Transverse colon (tissue), 4 donors: ENCODE measurements at regions not wholly inside any gene's neighbourhood (a gene's known extent, or its start where the extent isn't known, plus 50 kb on each side); places are given as distances from the start of the nearest gene placed in this dataset.

ENCODE experiments used
- DNase-seq: peaks from one replicate; pipeline ENCODE4 v3.0.0-alpha.2; 2019
- H3K27ac ChIP-seq, 4 donors: fragments of 200-600 bp; sonication (generic); 2 replicates each; pipeline ENCODE4 v1.5.1; 2016 to 2018; ENCODE audit warnings: inconsistent platforms in 4 of 4
- H3K27me3 ChIP-seq: fragments of 200-600 bp; sonication (generic); 2 replicates; pipeline ENCODE4 v1.5.1; 2017; ENCODE audit warnings: inconsistent platforms
- H3K36me3 ChIP-seq, 4 donors: fragments of 200-600 bp; sonication (generic); 2 replicates each; pipeline ENCODE4 v1.5.1; 2017 to 2019; ENCODE audit warnings: inconsistent platforms in 4 of 4
- H3K4me1 ChIP-seq, 4 donors: fragments of 200-600 bp; sonication (generic); 2 replicates each; pipeline ENCODE4 v1.5.1; 2017 to 2020; ENCODE audit warnings: inconsistent platforms in 4 of 4
- H3K4me3 ChIP-seq, 4 donors: fragments of 200-600 bp; sonication (generic); 1 replicate in 1 of 4; 2 replicates in 3 of 4; pipeline versions ENCODE4 v1.5.1 to v1.6.1; 2017 to 2019; ENCODE audit warnings: inconsistent platforms in 4 of 4
- H3K9me3 ChIP-seq, 2 donors: fragments of 200-600 bp; sonication (generic); 2 replicates each; pipeline ENCODE4 v1.5.1; 2017 to 2019; ENCODE audit warnings: inconsistent platforms in 2 of 2
- CTCF ChIP-seq, 5 experiments: fragments of 200-600 bp in 3 of 5; fragments of 450-650 bp in 2 of 5; sonication (generic) in 3 of 5; IDR thresholded peaks; 1 replicate in 2 of 5; 2 replicates in 3 of 5; pipeline ENCODE4 v1.5.1; 2016 to 2017; ENCODE audit warnings: antibody characterized with exemption in 5 of 5, inconsistent platforms in 3 of 5, mild to moderate bottlenecking in 2 of 5, moderate library complexity in 1 of 5
- EP300 ChIP-seq: sonication (generic); formaldehyde crosslinking; IDR thresholded peaks from one replicate; pipeline ENCODE4 v1.6.1; 2017; ENCODE audit warnings: antibody characterized with exemption, low read depth
- POLR2A ChIP-seq: fragments of 450-650 bp; IDR thresholded peaks from one replicate; pipeline ENCODE4 v1.6.1; 2016; ENCODE audit warnings: antibody characterized with exemption, mild to moderate bottlenecking, moderate library complexity
- POLR2AphosphoS5 ChIP-seq, 3 donors: sonication (generic); formaldehyde crosslinking; IDR thresholded peaks; one replicate each; pipeline ENCODE4 v1.6.1; 2016; ENCODE audit warnings: antibody characterized with exemption in 3 of 3
- WGBS, 2 donors: methylation state at CpG; one replicate each; pipeline ENCODE4 v1.1.5; 2018; ENCODE audit warnings: low coverage in 1 of 2; 5-methylcytosine and 5-hydroxymethylcytosine counted together
- in situ Hi-C, 4 donors: fragments of 200-750 bp; cut with MboI; loops; one replicate each; pipeline versions ENCODE4 v1.15.0 to v1.15.1; 2017; ENCODE audit warnings: low sequenced_read_pairs in 3 of 4, low pct_ligation_motif_present in 1 of 4, low pct_unique_long_range_greater_than_20kb in 1 of 4
- intact Hi-C: fragments of 100-400 bp; cut with DNase I; formaldehyde crosslinking; loops from one replicate; pipeline ENCODE4 v1.15.1; 2023; ENCODE audit warnings: low total_unique reads

DNA sequence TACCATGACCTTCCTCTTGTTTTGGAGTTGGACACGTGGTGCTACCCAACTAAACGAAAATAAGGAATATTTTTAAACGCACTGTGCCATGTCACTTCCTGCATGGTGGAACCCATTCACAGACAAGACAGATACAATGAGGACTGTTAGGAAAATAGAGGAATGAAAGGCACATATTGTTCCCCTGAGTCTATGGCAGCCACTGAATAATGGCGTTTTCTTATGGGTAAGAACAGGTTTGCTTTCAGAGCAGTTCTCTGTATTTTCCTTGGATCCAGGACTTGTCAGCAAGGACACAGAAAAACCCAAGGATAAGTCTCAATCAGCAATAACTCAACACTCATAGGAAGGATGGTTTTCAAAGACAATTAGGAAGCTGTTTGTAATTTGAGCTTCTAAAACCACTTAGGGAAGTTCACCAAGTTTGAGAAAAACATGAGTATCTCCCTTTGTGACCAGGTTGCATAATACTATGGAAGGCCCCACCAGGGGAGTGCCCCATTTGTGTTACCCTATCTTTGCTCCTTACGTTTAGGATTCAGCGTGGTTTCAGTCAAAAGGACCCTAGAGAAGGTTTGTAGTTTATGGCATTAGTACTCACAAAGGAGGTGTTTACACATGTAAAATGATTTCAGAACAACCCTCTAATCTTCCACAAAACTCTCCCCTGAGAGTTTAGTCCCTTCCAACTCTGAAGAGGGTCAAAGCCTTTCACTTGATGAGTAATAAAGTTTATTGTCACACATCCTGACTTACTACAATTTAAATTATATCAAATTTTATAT is 487.2 kb upstream of the ATP11B start:
- Histone ChIP-seq H3K27me3 (no peaks in the 10 kb centered on the region), H3K4me3 (no peak overlapping the region), H3K27ac (no peak overlapping the region), H3K36me3 (no peaks in the 10 kb centered on the region), H3K4me1 (no peaks in the 10 kb centered on the region), H3K9me3 (no peaks in the 10 kb centered on the region)
- TF ChIP-seq CTCF (IDR thresholded peaks at IDR 0.05) (no peak), POLR2A (no peak), EP300 (no peak), POLR2AphosphoS5 (IDR thresholded peaks at IDR 0.05) (no peak)
- in situ Hi-C loops (no loop called here), intact Hi-C loops (no loop called here)
- DNase-seq: no peak
- WGBS, 2 donors: 72 to 82% methylated on average over 3 to 6 of the region's 6 CpGs

- TF ChIP-seq CTCF (IDR thresholded peaks at IDR 0.05) (no peak), POLR2A (no peak), POLR2AphosphoS5 (IDR thresholded peaks at IDR 0.05) (no peak), EP300 (no peak)
- H3K4me3 ChIP-seq: no peak overlapping the region
- in situ Hi-C loops: no loop called here
These were observed 485.0 kb upstream of the ATP11B start for GRCh38 chr3:182308328-182308727.

GRCh38 chr3:182309120-182309519 is 484.2 kb upstream of the ATP11B start:
- no peaks in the 10 kb centered on the region for H3K36me3 ChIP-seq
- intact Hi-C loops (no loop called here), in situ Hi-C loops (no loop called here)
- no peaks in the 10 kb centered on the region for H3K4me1 ChIP-seq
- DNase-seq: no peak
- no peaks in the 10 kb centered on the region for H3K27me3 ChIP-seq
- WGBS, 2 donors: 0 to 8% methylated on average over 1 to 2 of the region's 2 CpGs
- H3K4me3 ChIP-seq: no peak overlapping the region
- TF ChIP-seq POLR2A (no peak), EP300 (no peak), CTCF (IDR thresholded peaks at IDR 0.05) (no peak)
- no peak overlapping the region for H3K27ac ChIP-seq
- H3K9me3 ChIP-seq: no peaks in the 10 kb centered on the region

More at GRCh38 chr3:182308328-182308727, 485.0 kb upstream of the ATP11B start:
- H3K9me3 ChIP-seq: no peaks in the 10 kb centered on the region
- no peak overlapping the region for H3K27ac ChIP-seq
- intact Hi-C loops: no loop called here
- DNase-seq: no peak
- H3K27me3 ChIP-seq: no peaks in the 10 kb centered on the region
- H3K36me3 ChIP-seq: no peaks in the 10 kb centered on the region
- 76% methylated on average over 1 of the region's 1 CpG; no CpG with 5 or more reads in 1 of the 2 donors for WGBS, 2 donors
- H3K4me1 ChIP-seq: no peaks in the 10 kb centered on the region

DNA sequence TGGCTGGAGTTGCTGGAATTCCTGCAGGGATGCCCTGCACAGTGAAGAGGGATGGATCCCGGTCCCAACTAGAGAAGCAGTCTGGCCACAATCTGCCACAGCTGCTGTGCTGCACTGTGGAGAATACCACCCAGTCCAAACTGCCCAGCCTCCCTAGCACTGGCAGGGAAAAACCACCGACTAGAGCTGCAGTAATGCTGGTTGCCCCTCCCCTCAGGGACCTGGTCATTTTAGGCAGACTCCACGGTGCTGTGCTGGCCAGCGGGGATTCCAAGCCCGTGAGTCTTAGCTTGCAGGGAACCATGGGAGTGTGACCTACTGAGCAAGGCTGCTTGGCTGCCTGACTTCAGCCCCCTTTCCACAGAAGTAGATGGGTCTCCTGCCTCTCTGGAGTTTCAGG is 478.0 kb upstream of the ATP11B start:
- no peaks in the 10 kb centered on the region for H3K36me3 ChIP-seq
- no peaks in the 10 kb centered on the region for H3K9me3 ChIP-seq
- TF ChIP-seq POLR2AphosphoS5 (IDR thresholded peaks at IDR 0.05): no peak
- no peak for TF ChIP-seq EP300
- no peak for TF ChIP-seq CTCF (IDR thresholded peaks at IDR 0.05)
- TF ChIP-seq POLR2A: no peak
- no peak for DNase-seq
- intact Hi-C loops (no loop called here), in situ Hi-C loops (no loop called here)
- H3K4me1 ChIP-seq: no peaks in the 10 kb centered on the region
- no peak overlapping the region for H3K27ac ChIP-seq
- no peak overlapping the region for H3K4me3 ChIP-seq
- WGBS, 2 donors: 67% methylated on average over 1 of the region's 5 CpGs; no CpG with 5 or more reads in 1 of the 2 donors
- no peaks in the 10 kb centered on the region for H3K27me3 ChIP-seq
